CD4-positive, alpha-beta T cell (primary cell): ENCODE measurements at regions not wholly inside any gene's neighbourhood (a gene's known extent, or its start where the extent isn't known, plus 50 kb on each side); places are given as distances from the start of the nearest gene placed in this dataset.

ENCODE experiments used
- ATAC-seq: fragments of 200-7000 bp; cut with Tn5 transposase; one replicate; pipeline ENCODE4 v1.10.0; 2022; ENCODE audit warnings: mild to moderate bottlenecking; ENCODE audit not compliant: poor library complexity
- CTCF ChIA-PET: fragments of 350-600 bp; sonication (Branson Sonifier 250); formaldehyde crosslinking; loops from one replicate; lab custom pipeline; 2021; ENCODE audit warnings: antibody characterized with exemption, inconsistent platforms; lab: Charles Lee
- POLR2A ChIA-PET: fragments of 350-600 bp; sonication (Branson Sonifier 250); formaldehyde crosslinking; loops from one replicate; lab custom pipeline; 2021; ENCODE audit warnings: antibody characterized with exemption, inconsistent platforms; lab: Charles Lee
- DNase-seq, 14 experiments: peaks; one replicate each; pipeline ENCODE4 v3.0.0-alpha.2; 2013 to 2020; ENCODE audit warnings: mixed read lengths in 2 of 14
- H3K27ac ChIP-seq, 2 donors: one replicate each; pipeline versions ENCODE4 v1.5.1 to v1.7.0; 2013; ENCODE audit warnings: low read length in 2 of 2, low read depth in 1 of 2, mild to moderate bottlenecking in 1 of 2
- H3K27me3 ChIP-seq, 2 experiments: 1 replicate in 1 of 2; 2 replicates in 1 of 2; pipeline versions ENCODE4 v1.6.1 to v1.7.0; 2013; ENCODE audit warnings: low read length in 2 of 2, control low read depth in 1 of 2, mild to moderate bottlenecking in 1 of 2, moderate library complexity in 1 of 2; ENCODE audit not compliant: insufficient read depth in 2 of 2, control insufficient read depth in 1 of 2
- H3K36me3 ChIP-seq: one replicate; pipeline ENCODE4 v1.6.1; 2013; ENCODE audit warnings: low read length, control low read depth; ENCODE audit not compliant: insufficient read depth
- H3K4me1 ChIP-seq: one replicate; pipeline ENCODE4 v1.6.1; 2013; ENCODE audit warnings: low read length, control low read depth; ENCODE audit not compliant: insufficient read depth
- H3K4me3 ChIP-seq: one replicate; pipeline ENCODE4 v1.5.1; 2013; ENCODE audit warnings: mild to moderate bottlenecking, low read length, moderate library complexity
- H3K9me3 ChIP-seq, 2 experiments: 1 replicate in 1 of 2; 2 replicates in 1 of 2; pipeline versions ENCODE4 v1.6.1 to v1.7.0; 2013; ENCODE audit warnings: low read length in 2 of 2, mild to moderate bottlenecking in 2 of 2, control low read depth in 1 of 2, moderate library complexity in 1 of 2; ENCODE audit not compliant: control insufficient read depth in 1 of 2, insufficient read depth in 1 of 2
- H3K27ac Mint-ChIP-seq: one replicate; pipeline ENCODE4 v1.8.0; 2020; ENCODE audit warnings: mixed read lengths
- H3K27me3 Mint-ChIP-seq: one replicate; pipeline ENCODE4 v1.8.0; 2021; ENCODE audit warnings: mixed read lengths
- H3K36me3 Mint-ChIP-seq: one replicate; pipeline ENCODE4 v1.8.0; 2021; ENCODE audit warnings: low read depth, mixed read lengths
- H3K4me1 Mint-ChIP-seq: one replicate; pipeline ENCODE4 v1.8.0; 2021; ENCODE audit warnings: low read depth, mixed read lengths
- H3K4me3 Mint-ChIP-seq: one replicate; pipeline ENCODE4 v1.8.0; 2020; ENCODE audit warnings: mild to moderate bottlenecking, mixed read lengths
- H3K9me3 Mint-ChIP-seq: one replicate; pipeline ENCODE4 v1.8.0; 2020; ENCODE audit warnings: mixed read lengths
- intact Hi-C, 2 experiments: fragments of 100-400 bp; cut with DNase I in 1 of 2; cut with micrococcal nuclease in 1 of 2; formaldehyde crosslinking; loops; one replicate each; pipeline versions ENCODE4 v1.15.1 to v1.9.0; 2023 to 2025; cut with DNase I, micrococcal nuclease
- TF ChIP-seq, protein P1 (sequence below): fragments of 200-600 bp; IDR thresholded peaks from one replicate; pipeline ENCODE4 v1.8.0; 2022; ENCODE audit warnings: antibody characterized with exemption, mild to moderate bottlenecking

DNA sequence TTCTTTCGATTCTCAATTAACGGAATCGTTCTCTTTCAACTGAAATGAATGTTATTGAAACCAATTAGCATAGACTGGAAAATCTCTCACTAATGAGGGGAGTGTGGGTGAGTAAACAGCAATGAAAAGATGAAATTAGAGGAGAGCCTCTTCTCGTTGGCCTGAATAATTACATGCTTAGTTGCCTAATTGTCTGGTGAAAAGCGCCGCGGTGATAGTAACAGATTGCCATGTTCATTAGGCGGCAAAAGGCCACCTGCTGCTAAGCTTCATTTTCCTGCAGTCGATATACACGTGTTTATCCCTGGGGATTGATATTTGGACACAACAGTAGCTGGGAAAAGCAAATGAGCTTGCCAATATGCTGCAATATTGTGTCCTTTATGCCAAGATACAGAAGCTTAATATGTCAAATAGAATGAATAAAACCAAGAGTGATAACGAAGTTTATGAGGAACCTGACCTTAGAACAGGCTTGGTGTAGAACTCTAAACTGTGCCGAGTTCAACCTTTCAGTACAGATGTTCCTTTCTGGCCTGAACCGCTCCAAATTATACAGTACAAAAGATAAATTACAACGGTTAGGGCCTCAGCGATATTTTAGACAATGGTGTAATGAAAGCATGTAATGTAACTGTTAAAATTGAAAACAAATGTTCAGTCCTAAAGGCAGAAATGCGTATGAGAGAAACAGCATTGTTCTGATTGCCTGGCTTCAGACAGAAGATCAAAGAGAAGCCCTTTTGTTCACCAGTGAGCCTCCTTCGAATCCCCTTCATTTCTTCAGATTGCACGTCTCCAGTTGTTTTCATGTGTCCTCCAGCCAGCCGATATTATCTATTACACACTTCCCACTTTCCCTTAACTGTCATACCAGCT, 185.2 kb downstream of the SHOX2 start:
- no peak overlapping the region for H3K4me3 ChIP-seq
- Mint-ChIP-seq H3K9me3 (no peaks in the 10 kb centered on the region), H3K27ac (no peak overlapping the region), H3K27me3 (no peaks in the 10 kb centered on the region), H3K36me3 (no peaks in the 10 kb centered on the region), H3K4me1 (no peaks in the 10 kb centered on the region), H3K4me3 (no peak overlapping the region)
- no peak for DNase-seq
- TF ChIP-seq, protein P1, sequence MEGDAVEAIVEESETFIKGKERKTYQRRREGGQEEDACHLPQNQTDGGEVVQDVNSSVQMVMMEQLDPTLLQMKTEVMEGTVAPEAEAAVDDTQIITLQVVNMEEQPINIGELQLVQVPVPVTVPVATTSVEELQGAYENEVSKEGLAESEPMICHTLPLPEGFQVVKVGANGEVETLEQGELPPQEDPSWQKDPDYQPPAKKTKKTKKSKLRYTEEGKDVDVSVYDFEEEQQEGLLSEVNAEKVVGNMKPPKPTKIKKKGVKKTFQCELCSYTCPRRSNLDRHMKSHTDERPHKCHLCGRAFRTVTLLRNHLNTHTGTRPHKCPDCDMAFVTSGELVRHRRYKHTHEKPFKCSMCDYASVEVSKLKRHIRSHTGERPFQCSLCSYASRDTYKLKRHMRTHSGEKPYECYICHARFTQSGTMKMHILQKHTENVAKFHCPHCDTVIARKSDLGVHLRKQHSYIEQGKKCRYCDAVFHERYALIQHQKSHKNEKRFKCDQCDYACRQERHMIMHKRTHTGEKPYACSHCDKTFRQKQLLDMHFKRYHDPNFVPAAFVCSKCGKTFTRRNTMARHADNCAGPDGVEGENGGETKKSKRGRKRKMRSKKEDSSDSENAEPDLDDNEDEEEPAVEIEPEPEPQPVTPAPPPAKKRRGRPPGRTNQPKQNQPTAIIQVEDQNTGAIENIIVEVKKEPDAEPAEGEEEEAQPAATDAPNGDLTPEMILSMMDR: no peak
- no peak overlapping the region for H3K27ac ChIP-seq
- H3K4me1 ChIP-seq: no peaks in the 10 kb centered on the region
- ChIA-PET CTCF (no interaction called here), POLR2A (no interaction called here)
- no peaks in the 10 kb centered on the region for H3K36me3 ChIP-seq
- no peaks in the 10 kb centered on the region for H3K27me3 ChIP-seq
- no peaks in the 10 kb centered on the region for H3K9me3 ChIP-seq
- intact Hi-C loops: no loop called here
- no peak for ATAC-seq

DNA sequence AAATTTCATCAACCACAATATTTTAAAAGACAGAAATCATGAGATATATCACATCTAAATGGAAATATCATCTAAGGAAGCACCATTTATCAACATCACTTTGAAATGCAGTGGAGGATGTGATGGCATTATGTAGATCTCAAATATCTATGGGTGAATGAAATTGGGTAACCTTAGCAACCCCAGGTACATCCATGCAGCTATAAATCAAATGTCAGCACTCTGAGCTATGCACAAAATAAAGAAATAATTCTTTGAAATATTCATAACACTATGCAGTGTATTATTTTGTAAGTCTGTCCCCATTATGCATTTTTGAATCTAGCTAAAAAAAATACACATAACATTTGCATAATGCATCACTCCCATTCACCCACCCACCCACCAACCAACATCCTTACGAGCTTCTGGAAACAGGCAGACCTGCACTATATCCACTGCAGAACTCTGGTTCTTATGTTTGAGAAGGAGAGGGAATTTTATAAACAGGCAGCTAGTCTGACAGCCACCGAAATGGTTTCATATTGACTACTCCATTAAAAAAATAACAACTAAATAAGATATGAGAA, 186.8 kb downstream of the SHOX2 start:
- Mint-ChIP-seq H3K4me3 (no peak overlapping the region), H3K4me1 (no peaks in the 10 kb centered on the region), H3K27me3 (no peaks in the 10 kb centered on the region), H3K9me3 (no peaks in the 10 kb centered on the region), H3K36me3 (no peaks in the 10 kb centered on the region), H3K27ac (no peak overlapping the region)
- no peak overlapping the region for H3K4me3 ChIP-seq
- H3K27ac ChIP-seq: no peak overlapping the region
- CTCF ChIA-PET: interaction anchor here (1.1 kb wide), 1 partner anchor 16 kb away, joined by 3 read pairs; no protein-coding TSS in a partner anchor
- no peaks in the 10 kb centered on the region for H3K27me3 ChIP-seq
- H3K36me3 ChIP-seq: no peaks in the 10 kb centered on the region
- DNase-seq (no peak), ATAC-seq (no peak)
- no peaks in the 10 kb centered on the region for H3K9me3 ChIP-seq
- POLR2A ChIA-PET: no interaction called here
- TF ChIP-seq, protein P1: no peak
- H3K4me1 ChIP-seq: no peaks in the 10 kb centered on the region
- intact Hi-C loops: no loop called here

DNA sequence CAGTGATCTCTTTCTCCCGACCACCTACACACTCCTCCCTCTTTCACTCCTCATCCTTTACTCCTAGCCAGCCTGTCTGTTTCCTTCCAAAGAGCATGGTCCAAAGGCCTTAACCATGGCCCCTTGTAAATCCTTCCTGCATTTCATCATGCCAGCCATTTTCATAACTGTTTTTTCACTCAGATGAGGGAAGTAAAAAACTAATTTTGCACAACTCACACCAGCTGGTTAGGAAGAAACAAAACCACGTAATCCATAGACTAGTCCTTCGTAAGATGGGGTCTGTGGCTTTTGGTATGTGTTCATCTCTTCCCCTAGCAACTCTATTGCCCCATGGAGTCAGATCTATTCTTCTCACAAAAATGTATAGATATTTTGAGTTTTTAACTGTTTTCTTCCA, 187.8 kb downstream of the SHOX2 start:
- TF ChIP-seq, protein P1: no peak
- no peak for ATAC-seq

More for the DNA sequence above, 187.8 kb downstream of the SHOX2 start:
- POLR2A ChIA-PET: no interaction called here
- CTCF ChIA-PET: no interaction called here
- no peaks in the 10 kb centered on the region for H3K27me3 Mint-ChIP-seq
- H3K27me3 ChIP-seq: no peaks in the 10 kb centered on the region
- intact Hi-C loops: no loop called here
- H3K4me1 Mint-ChIP-seq: no peaks in the 10 kb centered on the region
- no peaks in the 10 kb centered on the region for H3K36me3 Mint-ChIP-seq
- H3K4me1 ChIP-seq: no peaks in the 10 kb centered on the region
- no peak for DNase-seq
- H3K27ac ChIP-seq: no peak overlapping the region
- no peak overlapping the region for H3K4me3 Mint-ChIP-seq
- H3K4me3 ChIP-seq: no peak overlapping the region
- no peaks in the 10 kb centered on the region for H3K9me3 Mint-ChIP-seq
- H3K9me3 ChIP-seq: no peaks in the 10 kb centered on the region
- no peak overlapping the region for H3K27ac Mint-ChIP-seq
- H3K36me3 ChIP-seq: no peaks in the 10 kb centered on the region
